GM12878 (cell line): ENCODE measurements at regions not wholly inside any gene's neighbourhood (a gene's known extent, or its start where the extent isn't known, plus 50 kb on each side); places are given as distances from the start of the nearest gene placed in this dataset.

ENCODE experiments used
- ATAC-seq: fragments of 200-7000 bp; cut with Tn5 transposase; 3 replicates; pipeline ENCODE4 v1.9.1; 2020; ENCODE audit warnings: mild to moderate bottlenecking, moderate library complexity
- BruUV-seq: library from RNA; stranded (reverse); fragments of 400-500 nt; replicated peaks from 2 replicates; lab custom pipeline; 2021; lab: Mats Ljungman, UMichigan
- CTCF ChIA-PET: fragments of 300-600 bp; sonication (Branson Sonifier 250); formaldehyde crosslinking; extraction: SDS; loops from one replicate; lab custom pipeline; 2021; ENCODE audit warnings: inconsistent platforms; lab: Yijun Ruan, JAX
- POLR2A ChIA-PET: fragments of 350-600 bp; formaldehyde crosslinking; extraction: SDS; loops from one replicate; lab custom pipeline; 2021; ENCODE audit warnings: inconsistent platforms; lab: Charles Lee
- RAD21 ChIA-PET: fragments of 300-600 bp; sonication (Branson Sonifier 250); formaldehyde crosslinking; loops from one replicate; lab custom pipeline; 2023; ENCODE audit warnings: antibody characterized with exemption; ENCODE audit not compliant: unreplicated experiment; lab: Charles Lee
- SMC1A ChIA-PET: fragments of 300-600 bp; sonication (Branson Sonifier 250); formaldehyde crosslinking; loops from one replicate; lab custom pipeline; 2023; ENCODE audit not compliant: unreplicated experiment, uncharacterized antibody; lab: Charles Lee
- DNase-seq: peaks from one replicate; pipeline ENCODE4 v3.0.0-alpha.2; 2011; ENCODE audit warnings: low read depth, low spot score
- FAIRE-seq: peaks from 3 replicates; lab custom pipeline; 2011; peaks lifted over from hg19 to GRCh38; lab: Jason Lieb, UNC
- H2AFZ ChIP-seq: 2 replicates; pipeline ENCODE4 v1.6.0; 2011; ENCODE audit warnings: low read depth, low read length, control low read depth; ENCODE audit not compliant: control insufficient read depth
- H3K27ac ChIP-seq: 2 replicates; pipeline ENCODE4 v1.5.1; 2011; ENCODE audit warnings: control low read depth; ENCODE audit not compliant: control insufficient read depth, insufficient read depth
- H3K27me3 ChIP-seq, 2 experiments: replicated peaks in 1 of 2; 2 replicates each; pipeline versions ENCODE4 v1.6.0 to v1.6.1; 2011; ENCODE audit warnings: low read length in 1 of 2; ENCODE audit not compliant: control insufficient read depth in 2 of 2, insufficient read depth in 2 of 2
- H3K36me3 ChIP-seq, 2 experiments: 2 replicates each; pipeline ENCODE4 v1.5.1; 2011; ENCODE audit warnings: low read length in 1 of 2; ENCODE audit not compliant: control insufficient read depth in 2 of 2, insufficient read depth in 2 of 2
- H3K4me1 ChIP-seq: 2 replicates; pipeline ENCODE4 v1.6.1; 2011; ENCODE audit warnings: mild to moderate bottlenecking, low read length, moderate library complexity, mixed read lengths; ENCODE audit not compliant: control insufficient read depth, insufficient read depth
- H3K4me2 ChIP-seq: 2 replicates; pipeline ENCODE4 v1.6.0; 2011; ENCODE audit warnings: control low read depth; ENCODE audit not compliant: control insufficient read depth, insufficient read depth
- H3K4me3 ChIP-seq: fragments of 200-600 bp; sonication (generic); 2 replicates; pipeline ENCODE4 v1.5.1; 2016
- H3K79me2 ChIP-seq: 2 replicates; pipeline ENCODE4 v1.6.0; 2011; ENCODE audit warnings: low read length; ENCODE audit not compliant: control insufficient read depth, insufficient read depth
- H3K9ac ChIP-seq: 2 replicates; pipeline ENCODE4 v1.8.0; 2011; ENCODE audit warnings: low read length, control low read depth, mixed read lengths; ENCODE audit not compliant: control insufficient read depth, insufficient read depth
- H3K9me3 ChIP-seq: replicated peaks from 3 replicates; pipeline ENCODE4 v1.5.1; 2011; ENCODE audit warnings: mild to moderate bottlenecking, low read length; ENCODE audit not compliant: control insufficient read depth, insufficient read depth
- H4K20me1 ChIP-seq: 2 replicates; pipeline ENCODE4 v1.6.0; 2011; ENCODE audit not compliant: control insufficient read depth, insufficient read depth
- CHD1 ChIP-seq: IDR thresholded peaks from 2 replicates; pipeline ENCODE4 v1.6.1; 2012; ENCODE audit warnings: low read depth, low read length, improper control_type of control experiment
- CHD4 ChIP-seq: fragments of 200-600 bp; sonication (generic); IDR thresholded peaks from 2 replicates; pipeline ENCODE4 v1.6.1; 2016; ENCODE audit warnings: mild to moderate bottlenecking
- HSF1 ChIP-seq: fragments of 150-350 bp; IDR thresholded peaks from 2 replicates; pipeline ENCODE4 v1.6.1; 2014; ENCODE audit warnings: mild to moderate bottlenecking, low read depth, low read length
- IKZF1 ChIP-seq: fragments of 450-650 bp; conservative IDR thresholded peaks from 2 replicates; pipeline ENCODE4 v1.6.1; 2017; ENCODE audit warnings: antibody characterized with exemption, mild to moderate bottlenecking
- MTA2 ChIP-seq: fragments of 450-650 bp; IDR thresholded peaks from 2 replicates; pipeline ENCODE4 v1.6.1; 2016; ENCODE audit warnings: low read depth, mild to moderate bottlenecking, moderate library complexity
- NFIC ChIP-seq: IDR thresholded peaks from 2 replicates; pipeline ENCODE4 v1.6.1; 2012; ENCODE audit warnings: low read depth, mild to moderate bottlenecking, inconsistent platforms, low read length, moderate library complexity
- NFYA ChIP-seq: IDR thresholded peaks from 2 replicates; pipeline ENCODE4 v1.6.1; 2011; ENCODE audit warnings: low read depth, mild to moderate bottlenecking, low read length, improper control_type of control experiment, borderline replicate concordance
- PML ChIP-seq: IDR thresholded peaks from 2 replicates; pipeline ENCODE4 v1.6.1; 2012; ENCODE audit warnings: low read length, inconsistent platforms
- POU2F2 ChIP-seq: IDR thresholded peaks from 3 replicates; pipeline ENCODE4 v1.6.1; 2011; ENCODE audit warnings: low read depth, mild to moderate bottlenecking, low read length, borderline replicate concordance
- SIX5 ChIP-seq: IDR thresholded peaks from 2 replicates; pipeline ENCODE4 v1.6.1; 2011; ENCODE audit warnings: mild to moderate bottlenecking, low read depth, low read length, moderate library complexity; ENCODE audit not compliant: severe bottlenecking
- SREBF1 ChIP-seq: IDR thresholded peaks from 2 replicates; pipeline ENCODE4 v1.6.1; 2012; ENCODE audit warnings: mild to moderate bottlenecking, low read length
- SRF ChIP-seq, 2 experiments: IDR thresholded peaks; 2 replicates each; pipeline ENCODE4 v1.6.1; 2011; ENCODE audit warnings: low read depth in 2 of 2, low read length in 2 of 2, mild to moderate bottlenecking in 1 of 2, moderate library complexity in 1 of 2
- STAT1 ChIP-seq: fragments of 450-650 bp; conservative IDR thresholded peaks from 2 replicates; pipeline ENCODE4 v1.6.1; 2014; ENCODE audit warnings: antibody characterized with exemption, mild to moderate bottlenecking
- STAT3 ChIP-seq: IDR thresholded peaks from 2 replicates; pipeline ENCODE4 v1.6.1; 2011; ENCODE audit warnings: low read depth, low read length, improper control_type of control experiment
- WGBS: methylation state at CpG from one replicate; pipeline ENCODE4 v1.1.6; 2016; ENCODE audit warnings: low lambda C conversion rate; ENCODE audit not compliant: insufficient replicate concordance, insufficient coverage; ENCODE audit errors: missing lambda C conversion rate; 5-methylcytosine and 5-hydroxymethylcytosine counted together
- in situ Hi-C: fragments of 300-500 bp; cut with MboI; formaldehyde crosslinking; loops from 9 replicates; pipeline ENCODE4 v1.14.3; 2018; ENCODE audit warnings: mixed read lengths
- intact Hi-C: fragments of 100-400 bp; cut with micrococcal nuclease; formaldehyde crosslinking; loops from one replicate; pipeline ENCODE4 v1.14.2; 2022; ENCODE audit not compliant: unreplicated experiment
- TF ChIP-seq, protein P1 (sequence below): fragments of 450-650 bp; IDR thresholded peaks from 2 replicates; pipeline ENCODE4 v1.6.1; 2014; ENCODE audit warnings: mild to moderate bottlenecking
- TF ChIP-seq, protein P2 (sequence below): IDR thresholded peaks from 2 replicates; pipeline ENCODE4 v1.6.1; 2011; ENCODE audit warnings: low read depth, low read length, improper control_type of control experiment, borderline replicate concordance

GRCh38 chr6:109296971-109297372 lies 85.3 kb downstream of the CD164 start:
- no peaks in the 10 kb centered on the region for H3K27me3 ChIP-seq
- no peaks in the 10 kb centered on the region for H3K36me3 ChIP-seq
- no peaks in the 10 kb centered on the region for H4K20me1 ChIP-seq
- ChIA-PET RAD21 (no interaction called here), POLR2A (interaction anchor here (0.6 kb wide), 1 partner anchor 23 kb away, joined by 7 read pairs; no protein-coding TSS in a partner anchor), SMC1A (interaction anchor here (2.5 kb wide), 1 partner anchor 10 kb away, joined by 11 read pairs; no protein-coding TSS in a partner anchor), CTCF (interaction anchor here (1.3 kb wide), 1 partner anchor 15 kb away, joined by 4 read pairs; no protein-coding TSS in a partner anchor)
- FAIRE-seq = no peak
- BruUV-seq = no TSS peak
- intact Hi-C loops (no loop called here), in situ Hi-C loops (no loop called here)
- ATAC-seq = no peak
- H3K79me2 ChIP-seq = no peaks in the 10 kb centered on the region
- no peak overlapping the region for H3K9ac ChIP-seq
- H2AFZ ChIP-seq = no peak overlapping the region
- TF ChIP-seq CHD4 = no peak
- TF ChIP-seq IKZF1 = no peak
- no peak for TF ChIP-seq HSF1
- 35% methylated on average over 7 of the region's 7 CpGs for WGBS
- H3K9me3 ChIP-seq = no peaks in the 10 kb centered on the region
- DNase-seq = no peak
- H3K4me2 ChIP-seq = no peak overlapping the region
- no peak overlapping the region for H3K4me3 ChIP-seq
- H3K27ac ChIP-seq = no peak overlapping the region
- H3K4me1 ChIP-seq = no peaks in the 10 kb centered on the region

- Histone ChIP-seq H3K79me2 (no peaks in the 10 kb centered on the region), H4K20me1 (no peaks in the 10 kb centered on the region), H3K4me2 (no peak overlapping the region), H2AFZ (no peak overlapping the region), H3K4me1 (no peaks in the 10 kb centered on the region), H3K36me3 (no peaks in the 10 kb centered on the region), H3K27me3 (no peaks in the 10 kb centered on the region; a peak in 1 of 4 replicates), H3K4me3 (no peak overlapping the region), H3K9me3 (no peaks in the 10 kb centered on the region), H3K27ac (no peak overlapping the region), H3K9ac (no peak overlapping the region)
- DNase-seq (no peak), FAIRE-seq (no peak), ATAC-seq (no peak)
- intact Hi-C loops (no loop called here), in situ Hi-C loops (no loop called here)
- WGBS = 17% methylated on average over 3 of the region's 3 CpGs
- ChIA-PET CTCF (interaction anchor here (1.3 to 1.4 kb wide), 2 partner anchors 15 to 74 kb away, joined by 3 to 4 read pairs; no protein-coding TSS in a partner anchor), POLR2A (interaction anchor here (0.6 kb wide), 1 partner anchor 23 kb away, joined by 7 read pairs; no protein-coding TSS in a partner anchor), RAD21 (interaction anchor here (1.0 kb wide), 1 partner anchor 108 kb away, joined by 4 read pairs; no protein-coding TSS in a partner anchor), SMC1A (interaction anchor here (2.5 kb wide), 1 partner anchor 11 kb away, joined by 11 read pairs; no protein-coding TSS in a partner anchor)
- BruUV-seq = no TSS peak
- no peak for TF ChIP-seq SRF (IDR thresholded peaks at IDR 0.05; ENCODE audit: low read depth in 2 of 2, low read length in 2 of 2)
- no peak for TF ChIP-seq NFIC
- no peak for TF ChIP-seq NFYA
- TF ChIP-seq STAT1 = no peak
- no peak for TF ChIP-seq SIX5
- TF ChIP-seq, protein P1, sequence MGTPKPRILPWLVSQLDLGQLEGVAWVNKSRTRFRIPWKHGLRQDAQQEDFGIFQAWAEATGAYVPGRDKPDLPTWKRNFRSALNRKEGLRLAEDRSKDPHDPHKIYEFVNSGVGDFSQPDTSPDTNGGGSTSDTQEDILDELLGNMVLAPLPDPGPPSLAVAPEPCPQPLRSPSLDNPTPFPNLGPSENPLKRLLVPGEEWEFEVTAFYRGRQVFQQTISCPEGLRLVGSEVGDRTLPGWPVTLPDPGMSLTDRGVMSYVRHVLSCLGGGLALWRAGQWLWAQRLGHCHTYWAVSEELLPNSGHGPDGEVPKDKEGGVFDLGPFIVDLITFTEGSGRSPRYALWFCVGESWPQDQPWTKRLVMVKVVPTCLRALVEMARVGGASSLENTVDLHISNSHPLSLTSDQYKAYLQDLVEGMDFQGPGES = no peak
- TF ChIP-seq, protein P2, sequence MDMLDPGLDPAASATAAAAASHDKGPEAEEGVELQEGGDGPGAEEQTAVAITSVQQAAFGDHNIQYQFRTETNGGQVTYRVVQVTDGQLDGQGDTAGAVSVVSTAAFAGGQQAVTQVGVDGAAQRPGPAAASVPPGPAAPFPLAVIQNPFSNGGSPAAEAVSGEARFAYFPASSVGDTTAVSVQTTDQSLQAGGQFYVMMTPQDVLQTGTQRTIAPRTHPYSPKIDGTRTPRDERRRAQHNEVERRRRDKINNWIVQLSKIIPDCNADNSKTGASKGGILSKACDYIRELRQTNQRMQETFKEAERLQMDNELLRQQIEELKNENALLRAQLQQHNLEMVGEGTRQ = no peak
- no peak for TF ChIP-seq MTA2
- TF ChIP-seq PML = no peak
- TF ChIP-seq CHD1 = no peak
- TF ChIP-seq SREBF1 = no peak
- no peak for TF ChIP-seq POU2F2
- no peak for TF ChIP-seq STAT3
Measured at GRCh38 chr6:109296452-109296851, 85.8 kb downstream of the CD164 start.
